HG02588 (cell line): ENCODE measurements at regions not wholly inside any gene's neighbourhood (a gene's known extent, or its start where the extent isn't known, plus 50 kb on each side); places are given as distances from the start of the nearest gene placed in this dataset.
"Not testable (repeated sequence)": the region's sequence is repeated elsewhere in the genome, so short reads cannot be mapped to it uniquely, and the experiment has no call there.

Source experiments
- ATAC-seq: cut with Tn5 transposase; IDR thresholded peaks from one replicate; pipeline ENCODE4 v1.9.1; 2021; ENCODE audit warnings: mild to moderate bottlenecking, moderate library complexity; ENCODE audit not compliant: unreplicated experiment

DNA sequence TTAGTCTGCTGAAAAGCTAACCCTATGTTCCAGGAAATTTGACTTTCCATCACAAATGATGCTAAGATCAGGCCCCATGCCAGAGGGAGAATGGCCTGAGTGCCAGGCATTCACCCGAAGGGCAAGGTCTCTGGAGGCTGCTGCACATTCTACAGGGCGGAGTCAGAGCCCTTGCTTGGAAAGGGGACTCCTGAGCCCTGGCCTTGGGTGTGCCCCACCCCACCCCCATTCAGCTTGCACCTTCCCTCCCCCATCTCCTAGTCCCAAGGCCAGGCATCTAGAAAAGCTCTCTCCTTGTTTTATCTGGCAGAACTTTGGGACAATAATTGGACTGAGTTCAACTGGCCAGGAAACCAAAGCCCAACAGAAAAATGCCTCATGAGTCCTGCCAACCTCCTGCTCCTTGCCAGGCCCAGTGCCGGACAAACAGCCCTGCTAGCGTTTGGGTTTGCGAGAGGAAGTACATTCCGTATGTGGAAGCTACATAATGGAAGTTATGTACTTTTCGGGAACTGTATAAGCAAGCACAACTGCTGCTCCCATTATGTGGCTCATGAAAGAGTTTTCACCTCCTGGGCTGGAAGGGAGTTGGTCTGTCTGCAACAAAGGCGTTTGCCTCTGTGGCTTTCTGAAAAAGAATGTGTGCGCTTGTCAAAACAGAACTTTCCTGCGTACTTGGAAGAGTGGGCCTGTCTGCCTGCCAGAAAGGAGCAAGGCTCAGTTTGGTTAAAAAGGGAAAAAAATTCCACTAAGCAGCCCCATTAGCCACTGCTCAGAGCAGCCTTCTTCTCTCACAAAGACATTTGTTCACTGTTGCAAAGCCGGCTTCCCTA is 321.5 kb upstream of the CTNNB1 start:
- no peak for ATAC-seq

DNA sequence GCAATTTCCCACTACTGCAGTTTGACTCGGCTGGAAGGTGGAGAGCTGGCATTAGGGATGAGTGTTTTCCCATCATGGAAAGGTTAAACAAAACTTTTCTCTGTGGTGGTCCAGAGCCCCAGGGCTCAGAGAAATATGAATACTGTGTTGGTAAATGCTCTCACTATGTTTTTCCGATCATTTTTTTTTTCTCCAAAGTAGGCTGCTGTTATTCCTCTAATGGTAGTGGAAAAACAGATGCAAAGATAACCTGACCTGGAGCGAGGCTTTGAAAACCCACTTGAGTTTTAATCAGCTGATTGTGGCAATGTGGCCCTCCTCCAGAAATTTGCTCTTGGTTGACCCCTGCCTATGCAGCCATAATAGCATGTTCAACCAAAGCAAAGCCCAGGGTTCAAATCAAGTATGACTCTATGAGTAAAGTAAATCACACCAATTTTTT is 320.8 kb upstream of the CTNNB1 start:
- no peak for ATAC-seq

DNA sequence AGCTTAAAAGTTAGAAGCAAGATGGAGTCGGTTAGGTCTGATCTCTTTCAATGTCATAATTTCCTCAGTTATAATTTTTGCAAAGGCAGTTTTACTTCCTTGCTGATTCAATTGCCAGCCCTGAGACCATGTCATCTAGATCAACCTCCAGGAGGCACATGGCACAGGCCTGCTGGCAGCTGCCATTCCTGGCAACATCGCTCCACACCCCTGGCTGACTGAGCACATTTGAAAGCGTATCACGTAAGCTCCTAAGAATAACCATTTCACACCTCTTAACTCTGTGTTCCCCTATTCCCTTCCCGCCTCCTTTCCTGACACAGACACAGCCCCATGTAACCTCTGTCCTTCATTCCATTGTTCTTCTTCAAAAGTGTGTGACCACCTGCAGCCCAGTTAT is 313.9 kb upstream of the CTNNB1 start:
- ATAC-seq = no peak

DNA sequence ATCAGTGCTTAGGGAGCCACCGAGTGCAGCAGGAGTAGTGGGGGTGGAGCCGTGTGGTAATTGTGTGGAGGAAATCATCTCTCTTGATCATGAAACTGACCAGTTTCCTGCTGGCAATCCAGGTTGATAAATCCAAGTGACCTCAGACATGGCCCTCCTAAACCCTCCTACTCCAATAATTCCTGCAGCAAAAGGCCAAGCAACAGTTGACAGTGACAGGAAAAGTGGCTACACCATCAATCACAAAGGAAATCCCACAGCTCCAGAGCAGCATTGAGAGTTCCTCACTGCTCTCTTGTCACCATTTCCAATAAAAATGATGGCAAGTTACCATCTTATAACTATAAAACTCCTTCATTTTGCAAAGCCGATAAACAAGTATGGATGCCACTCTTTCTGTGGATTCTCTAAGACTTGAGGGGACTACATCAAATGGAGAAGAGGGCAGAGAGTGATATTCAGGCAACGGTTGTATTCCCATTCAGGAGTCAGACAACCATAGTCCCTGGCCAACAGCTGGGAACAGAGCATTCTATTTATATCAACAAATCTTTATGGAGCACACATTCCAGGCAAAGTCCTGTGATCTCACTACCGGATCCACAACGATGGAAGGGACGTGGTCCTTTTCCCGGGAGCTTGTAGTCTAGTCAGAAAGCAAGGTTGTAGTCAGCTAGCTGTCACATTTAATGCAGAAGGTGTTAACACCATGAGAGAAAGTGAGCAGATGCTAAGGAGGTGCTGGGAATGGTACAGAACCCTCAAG is 312.5 kb upstream of the CTNNB1 start:
- ATAC-seq = no peak

DNA sequence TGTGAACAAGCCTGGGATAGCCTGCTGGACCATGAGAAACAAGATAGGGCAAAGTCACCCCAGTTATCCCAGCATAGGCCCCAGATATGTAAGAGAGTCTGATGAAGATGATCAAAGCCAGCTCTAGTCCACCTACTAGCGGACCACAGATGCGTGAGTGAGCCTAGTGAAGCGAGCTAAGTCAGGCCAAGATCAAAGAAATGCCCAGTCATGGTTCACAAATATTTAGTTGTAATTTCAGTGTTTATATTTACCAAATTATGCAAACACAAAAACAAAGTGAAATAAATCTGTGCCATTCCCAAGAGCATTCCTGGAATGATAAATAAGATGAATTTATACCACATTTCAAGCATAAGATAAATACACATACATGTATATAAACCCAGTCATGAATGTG is 308.1 kb upstream of the CTNNB1 start:
- no peak for ATAC-seq

DNA sequence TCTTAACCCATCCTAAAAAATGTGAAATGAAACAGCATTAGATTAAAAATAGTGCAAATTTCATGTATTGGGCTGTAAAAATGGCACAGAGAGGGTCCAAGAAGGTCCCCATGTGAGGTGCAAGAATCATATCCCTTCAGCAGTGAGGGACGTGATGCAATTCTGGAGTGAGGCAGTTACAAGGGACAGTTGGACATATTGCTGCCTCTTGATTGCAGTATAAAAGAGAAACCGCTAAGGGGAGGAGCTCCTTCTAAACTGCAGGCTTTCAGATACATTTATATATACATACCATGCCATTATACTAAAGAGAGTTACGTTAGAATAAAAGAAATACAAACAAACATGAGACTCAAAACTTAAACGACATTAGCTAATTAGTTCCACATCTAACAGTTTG is 304.2 kb upstream of the CTNNB1 start:
- ATAC-seq = no peak

DNA sequence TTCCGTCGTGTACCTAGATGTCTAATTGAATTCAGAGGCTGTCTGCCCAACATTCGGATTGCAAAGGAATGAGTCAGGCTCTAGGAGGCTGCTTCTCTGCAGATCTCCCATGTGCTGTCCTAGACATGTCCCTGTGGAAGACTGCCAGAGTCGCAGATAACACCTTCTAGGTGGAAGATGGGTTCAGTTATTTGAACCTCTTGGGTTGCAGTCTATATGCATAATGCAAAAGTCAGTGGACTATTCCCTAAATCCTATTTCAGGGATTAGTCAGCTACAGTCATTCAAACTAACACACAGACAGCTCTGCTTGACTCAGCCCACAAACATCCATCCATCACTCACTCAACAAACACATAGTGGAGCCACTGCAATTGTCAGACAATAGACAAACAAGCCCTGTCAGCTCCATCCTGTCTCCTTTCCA is 300.0 kb upstream of the CTNNB1 start:
- ATAC-seq = no peak

DNA sequence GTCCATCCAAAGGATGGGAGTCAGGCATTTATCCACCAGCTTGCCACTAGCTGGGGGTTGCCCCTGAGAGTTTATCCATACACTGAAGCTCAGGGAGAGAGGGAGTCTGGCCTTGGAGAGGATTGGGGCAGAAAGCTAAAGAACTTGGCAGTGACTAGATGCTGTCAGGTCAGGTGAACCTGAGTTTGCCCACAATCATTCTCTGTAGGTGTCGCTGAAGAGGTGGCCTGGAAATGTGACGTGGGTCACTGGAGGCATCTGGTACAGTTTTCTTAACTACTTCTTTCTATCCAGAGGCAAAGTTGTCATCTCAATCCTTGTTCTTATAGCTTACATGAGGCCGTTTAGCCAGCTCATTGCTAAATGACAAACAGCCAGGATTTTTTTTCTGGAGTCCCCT is 298.0 kb upstream of the CTNNB1 start:
- ATAC-seq = no peak

DNA sequence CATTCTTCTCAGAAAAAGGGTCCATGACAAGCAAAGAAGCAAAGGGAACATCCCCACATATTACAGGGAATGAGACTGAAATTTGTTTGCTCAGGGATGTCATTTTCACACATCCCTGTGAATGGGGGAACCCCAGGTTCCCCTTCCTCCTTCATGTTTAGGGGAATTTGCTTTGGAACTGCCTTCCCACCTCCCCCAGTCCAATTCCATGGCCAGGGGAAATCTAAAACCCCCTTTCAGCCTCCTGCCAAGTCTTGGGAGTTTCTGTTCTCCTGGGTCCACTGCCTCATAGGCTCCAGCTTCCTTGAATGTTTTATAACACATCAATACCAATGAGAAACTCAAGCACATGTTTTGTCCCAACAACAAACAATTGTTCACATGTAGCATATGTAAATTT is 297.5 kb upstream of the CTNNB1 start:
- ATAC-seq = no peak

DNA sequence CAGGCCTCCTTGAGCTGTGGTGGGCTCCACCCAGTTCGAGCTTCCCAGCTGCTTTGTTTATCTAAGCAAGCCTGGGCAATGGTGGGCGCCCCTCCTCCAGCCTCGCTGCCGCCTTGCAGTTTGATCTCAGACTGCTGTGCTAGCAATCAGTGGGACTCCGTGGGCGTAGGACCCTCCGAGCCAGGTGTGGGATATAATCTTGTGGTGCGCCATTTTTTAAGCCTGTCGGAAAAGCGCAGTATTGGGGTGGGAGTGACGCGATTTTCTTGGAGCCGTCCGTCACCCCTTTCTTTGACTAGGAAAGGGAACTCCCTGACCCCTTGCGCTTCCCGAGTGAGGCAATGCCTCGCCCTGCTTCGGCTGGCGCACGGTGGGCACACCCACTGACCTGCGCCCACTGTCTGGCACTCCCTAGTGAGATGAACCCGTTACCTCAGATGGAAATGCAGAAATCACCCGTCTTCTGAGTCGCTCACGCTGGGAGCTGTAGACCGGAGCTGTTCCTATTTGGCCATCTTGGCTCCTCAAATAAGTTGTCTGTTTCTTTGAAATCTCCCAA is 291.3 kb upstream of the CTNNB1 start:
- ATAC-seq = not testable (repeated sequence)

DNA sequence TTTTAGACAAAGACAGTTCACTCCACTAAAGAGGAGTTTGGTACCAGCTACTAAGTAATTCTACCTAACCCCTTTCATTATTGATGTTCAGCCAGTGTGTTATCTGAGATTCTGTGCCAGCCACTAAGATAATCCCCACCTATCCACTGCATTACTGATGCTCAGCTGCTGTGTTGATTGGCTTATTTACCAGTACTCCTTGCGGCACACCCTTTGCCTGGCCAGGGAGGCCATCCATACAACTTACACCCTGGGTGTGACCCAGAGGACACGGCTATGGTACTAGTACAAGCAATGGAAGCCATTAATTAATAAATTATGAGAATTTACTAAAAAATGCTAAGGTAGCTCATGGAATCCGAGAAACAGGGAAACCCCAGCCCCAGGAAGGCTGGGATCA is 290.7 kb upstream of the CTNNB1 start:
- no peak for ATAC-seq

DNA sequence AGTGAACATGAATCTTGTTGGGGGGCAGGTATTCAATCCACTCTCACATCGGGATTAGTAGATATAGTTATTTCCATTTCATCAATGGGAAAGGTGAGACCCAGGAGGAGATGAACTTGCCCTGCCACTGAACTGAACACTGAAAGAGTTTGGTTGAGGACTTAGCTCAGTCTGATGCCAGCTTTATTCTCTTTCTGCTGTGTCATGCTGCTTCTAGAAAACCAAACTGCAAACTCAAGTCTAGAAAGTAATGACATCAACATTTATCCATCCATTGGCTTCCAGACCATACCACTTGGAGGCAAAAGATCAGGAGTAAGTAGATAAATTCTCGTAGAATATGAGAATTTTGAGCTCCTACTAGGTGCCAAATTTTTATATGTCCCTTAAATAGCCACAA is 288.0 kb upstream of the CTNNB1 start:
- ATAC-seq = no peak

DNA sequence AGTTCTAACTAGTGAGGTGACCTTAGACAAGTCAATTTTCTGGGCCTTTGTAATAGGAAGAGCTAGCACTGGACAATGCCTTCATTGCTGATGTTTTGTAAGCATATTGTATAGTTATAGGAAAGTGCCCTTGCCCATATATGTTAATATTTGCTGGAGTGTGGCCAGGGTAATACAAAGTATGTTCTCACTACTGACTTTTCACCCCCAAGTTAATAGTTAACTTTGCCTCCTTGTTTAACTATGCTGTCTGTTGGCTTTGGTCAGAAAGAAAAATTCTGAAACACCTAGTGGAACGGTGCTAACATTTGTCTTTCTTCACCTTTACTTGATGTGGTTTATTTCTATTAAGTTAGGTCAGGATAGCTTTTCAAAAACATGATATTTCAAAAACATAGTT is 287.4 kb upstream of the CTNNB1 start:
- peak; percentile 65 for ATAC-seq

DNA sequence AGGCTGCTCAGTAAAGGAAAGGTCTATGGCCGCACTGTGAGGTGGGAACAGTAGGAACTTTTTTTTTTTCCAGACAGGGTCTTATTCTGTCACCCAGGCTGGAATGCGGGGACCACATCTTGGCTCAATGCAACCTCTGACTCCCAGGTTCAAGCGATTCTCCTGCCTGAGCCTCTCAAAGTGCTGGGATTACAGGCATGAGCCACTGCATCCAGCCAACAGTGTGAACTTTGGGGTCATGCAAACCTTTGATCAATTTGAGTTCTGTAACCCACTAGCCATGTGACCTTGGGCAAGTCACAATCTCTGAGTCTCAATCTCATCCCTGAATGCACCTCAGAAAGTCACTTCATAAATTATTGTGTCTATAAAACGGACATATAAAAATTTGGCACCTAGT is 286.8 kb upstream of the CTNNB1 start:
- no peak for ATAC-seq

DNA sequence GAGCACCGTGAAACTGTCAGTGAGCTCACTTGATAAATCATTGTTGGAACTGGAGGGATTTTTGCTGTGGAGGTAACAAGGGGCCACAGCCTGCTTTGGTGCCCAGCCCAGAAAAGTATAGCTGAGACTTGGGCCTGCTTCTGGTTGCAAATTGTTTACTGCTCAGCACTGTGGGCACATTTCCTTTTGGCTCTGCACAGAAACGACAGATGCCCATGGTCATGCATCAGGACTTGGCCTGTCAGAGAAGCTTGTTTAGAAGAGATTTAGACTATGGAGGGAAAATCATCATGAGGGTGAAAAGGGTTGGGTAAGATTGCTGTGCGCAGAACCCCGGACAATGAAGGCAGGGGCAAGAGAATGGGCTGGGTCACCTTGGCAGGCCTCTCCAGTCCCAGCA is 286.1 kb upstream of the CTNNB1 start:
- ATAC-seq = no peak

DNA sequence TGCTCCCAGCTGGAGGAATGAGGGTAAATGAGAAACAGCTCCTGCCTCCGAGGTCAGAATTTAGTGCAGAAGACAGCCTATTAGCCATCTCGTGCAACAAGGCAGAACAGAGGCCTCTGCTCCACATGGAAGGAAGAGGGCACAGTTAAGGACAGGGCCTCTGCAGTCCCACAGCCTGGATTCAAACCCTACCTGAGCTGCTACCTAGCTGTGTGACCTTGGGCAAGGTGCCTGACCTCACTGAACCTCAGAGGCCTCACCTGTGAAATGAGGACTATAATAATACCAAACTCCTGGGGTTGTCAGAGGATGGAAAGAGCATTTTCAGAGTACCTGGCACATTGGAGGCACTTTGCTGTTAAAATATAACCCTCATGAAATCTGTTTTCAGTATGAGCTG is 285.7 kb upstream of the CTNNB1 start:
- no peak for ATAC-seq

DNA sequence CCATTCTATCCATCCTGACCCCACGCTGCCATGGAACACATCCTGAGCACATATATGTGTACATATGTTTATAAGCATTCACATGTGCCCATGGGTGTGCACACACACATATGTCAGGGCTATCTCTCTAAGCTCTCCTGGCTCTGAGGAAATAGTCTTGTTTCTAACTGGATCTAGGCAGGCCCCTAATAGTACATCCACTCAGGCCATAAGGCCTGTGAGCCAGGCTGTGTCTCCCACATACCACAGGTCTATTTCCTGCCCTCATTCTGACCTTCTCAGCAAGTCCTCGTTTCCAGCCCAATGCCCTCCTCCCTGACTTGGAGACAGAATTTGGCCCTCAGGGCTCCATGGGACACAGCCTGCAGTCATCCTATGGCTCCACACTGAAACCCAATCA is 284.8 kb upstream of the CTNNB1 start:
- ATAC-seq = no peak

DNA sequence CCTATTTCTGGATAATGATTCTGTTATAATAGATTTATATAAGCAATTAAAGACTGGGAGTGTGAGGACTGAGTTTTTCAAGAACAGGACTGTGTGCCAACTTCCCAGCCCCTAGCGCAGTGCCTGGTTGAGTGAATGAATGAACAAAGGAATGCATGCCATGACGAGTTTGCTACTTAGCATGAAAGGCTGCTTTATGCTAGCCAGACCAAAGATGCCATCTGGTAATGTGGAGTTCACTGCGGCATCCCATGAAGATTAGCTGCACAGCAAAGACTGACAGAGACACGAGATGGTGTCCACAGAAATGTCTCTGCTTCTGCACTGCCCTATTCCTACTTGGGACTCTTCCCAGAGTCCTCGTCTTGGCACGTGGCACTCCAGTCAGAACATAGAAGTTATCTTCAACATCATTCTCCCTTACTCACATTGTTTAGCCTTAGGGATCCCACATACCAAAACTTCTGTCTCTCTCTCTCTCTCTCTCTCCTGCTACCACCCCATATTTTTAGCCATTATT is 283.9 kb upstream of the CTNNB1 start:
- ATAC-seq = no peak

DNA sequence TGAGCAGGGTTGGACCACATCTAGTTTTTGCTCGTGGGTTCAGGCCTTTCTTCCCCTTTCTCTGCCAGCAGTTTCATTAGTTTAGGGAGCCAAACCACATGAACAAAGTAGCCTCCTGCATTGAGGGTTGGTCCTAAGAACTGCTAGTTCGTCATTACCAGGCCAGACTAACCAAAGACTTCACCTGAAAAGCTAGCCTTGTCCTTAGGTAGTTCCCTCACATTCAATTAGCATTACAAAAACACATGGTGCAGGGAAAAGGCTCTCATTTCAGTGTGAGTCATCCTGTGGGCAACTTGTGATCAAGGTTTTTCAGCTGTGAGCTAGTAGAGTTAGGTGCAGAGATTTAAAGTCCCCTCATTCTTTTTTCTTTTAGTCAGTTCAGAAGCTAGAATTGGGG is 279.3 kb upstream of the CTNNB1 start:
- no peak for ATAC-seq

DNA sequence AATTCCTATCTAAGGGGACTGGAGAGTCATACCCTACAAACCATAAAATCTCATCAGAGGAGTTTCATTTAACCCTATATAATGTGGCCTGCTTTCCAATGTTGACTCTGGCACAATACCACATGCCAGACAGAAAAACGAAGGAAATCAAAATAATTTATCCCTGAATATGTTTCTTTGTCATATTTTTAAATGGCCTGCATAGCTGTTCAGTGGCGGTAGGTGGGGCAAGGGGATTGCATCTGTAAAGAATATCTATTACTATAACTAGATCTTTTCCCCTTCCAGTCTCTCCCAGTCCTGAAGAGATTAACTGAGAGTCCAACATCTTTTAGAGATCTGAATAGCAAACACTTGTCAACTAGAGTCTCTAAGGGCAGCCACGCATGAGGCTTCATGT is 278.1 kb upstream of the CTNNB1 start:
- ATAC-seq = no peak

DNA sequence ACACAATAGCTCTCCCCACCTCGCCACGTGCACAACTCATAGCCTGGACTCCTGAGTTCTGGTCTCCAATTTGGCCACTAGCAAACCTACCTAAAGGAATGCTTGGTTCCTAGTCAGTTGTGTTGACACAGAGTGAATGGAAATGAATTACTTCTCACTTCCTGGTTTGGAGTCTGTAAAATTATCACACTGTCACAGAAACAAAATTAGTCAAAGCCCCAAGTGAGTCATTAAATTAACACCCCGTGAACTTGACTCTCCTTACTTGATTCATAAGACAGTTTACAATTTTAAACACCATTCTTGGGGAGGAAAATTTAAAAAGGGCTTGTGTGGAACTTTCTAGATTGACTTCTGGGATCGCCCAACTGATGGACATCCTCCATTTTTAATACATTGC is 276.2 kb upstream of the CTNNB1 start:
- no peak for ATAC-seq

DNA sequence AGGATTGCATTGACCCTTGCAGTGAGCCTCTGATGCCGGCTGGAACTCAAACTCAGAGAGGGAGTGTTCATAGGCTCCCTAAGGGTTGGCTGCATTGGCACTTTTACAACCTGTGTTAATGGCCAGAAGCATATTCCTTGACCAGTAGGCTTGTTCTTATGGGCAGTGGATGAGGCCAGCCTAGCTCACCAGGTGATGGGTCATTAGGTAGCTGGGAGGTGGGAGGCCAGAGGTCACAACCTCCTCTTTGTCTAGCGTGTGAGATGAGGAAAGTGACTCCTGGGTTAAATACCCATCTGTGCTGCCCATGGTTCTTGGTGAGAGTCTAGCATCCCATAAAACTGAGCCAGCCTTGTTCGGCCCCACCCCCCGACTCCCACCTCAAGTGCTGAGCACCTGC is 275.7 kb upstream of the CTNNB1 start:
- no peak for ATAC-seq
